H1 (cell line): ENCODE measurements at regions not wholly inside any gene's neighbourhood (a gene's known extent, or its start where the extent isn't known, plus 50 kb on each side); places are given as distances from the start of the nearest gene placed in this dataset.

ENCODE experiments used
- BRCA1 ChIP-seq: IDR thresholded peaks from 2 replicates; pipeline ENCODE4 v1.6.1; 2012; ENCODE audit warnings: low read depth, low read length, improper control_type of control experiment
- CHD7 ChIP-seq: fragments of 300-600 bp; sonication (generic); IDR thresholded peaks from 2 replicates; pipeline ENCODE4 v1.7.1; 2012; ENCODE audit warnings: low read length, moderate library complexity, mild to moderate bottlenecking, inconsistent platforms; ENCODE audit not compliant: insufficient replicate concordance
- CREB1 ChIP-seq: IDR thresholded peaks from 2 replicates; pipeline ENCODE4 v1.6.1; 2012; ENCODE audit warnings: inconsistent platforms
- KDM4A ChIP-seq: IDR thresholded peaks from one replicate; pipeline ENCODE4 v1.7.1; 2012; ENCODE audit warnings: low read depth, mild to moderate bottlenecking, moderate library complexity, low read length, inconsistent platforms; ENCODE audit not compliant: severe bottlenecking
- KDM5A ChIP-seq: fragments of 200-600 bp; IDR thresholded peaks from 2 replicates; pipeline ENCODE4 v1.7.1; 2012; ENCODE audit warnings: mild to moderate bottlenecking, low read length, inconsistent platforms, mixed read lengths
- RFX5 ChIP-seq: IDR thresholded peaks from 2 replicates; pipeline ENCODE4 v1.6.1; 2011; ENCODE audit warnings: low read depth, low read length, improper control_type of control experiment, borderline replicate concordance
- SAP30 ChIP-seq: fragments of 300-600 bp; sonication (generic); IDR thresholded peaks from 2 replicates; pipeline ENCODE4 v1.7.1; 2012; ENCODE audit warnings: low read length, moderate library complexity, mild to moderate bottlenecking, inconsistent platforms; ENCODE audit not compliant: insufficient read depth, insufficient replicate concordance
- SP2 ChIP-seq: IDR thresholded peaks from 2 replicates; pipeline ENCODE4 v1.6.1; 2012; ENCODE audit warnings: mild to moderate bottlenecking, low read length, inconsistent platforms
- TF ChIP-seq, protein P1 (sequence below): IDR thresholded peaks from 2 replicates; pipeline ENCODE4 v1.6.1; 2012; ENCODE audit warnings: low read length, inconsistent platforms

DNA sequence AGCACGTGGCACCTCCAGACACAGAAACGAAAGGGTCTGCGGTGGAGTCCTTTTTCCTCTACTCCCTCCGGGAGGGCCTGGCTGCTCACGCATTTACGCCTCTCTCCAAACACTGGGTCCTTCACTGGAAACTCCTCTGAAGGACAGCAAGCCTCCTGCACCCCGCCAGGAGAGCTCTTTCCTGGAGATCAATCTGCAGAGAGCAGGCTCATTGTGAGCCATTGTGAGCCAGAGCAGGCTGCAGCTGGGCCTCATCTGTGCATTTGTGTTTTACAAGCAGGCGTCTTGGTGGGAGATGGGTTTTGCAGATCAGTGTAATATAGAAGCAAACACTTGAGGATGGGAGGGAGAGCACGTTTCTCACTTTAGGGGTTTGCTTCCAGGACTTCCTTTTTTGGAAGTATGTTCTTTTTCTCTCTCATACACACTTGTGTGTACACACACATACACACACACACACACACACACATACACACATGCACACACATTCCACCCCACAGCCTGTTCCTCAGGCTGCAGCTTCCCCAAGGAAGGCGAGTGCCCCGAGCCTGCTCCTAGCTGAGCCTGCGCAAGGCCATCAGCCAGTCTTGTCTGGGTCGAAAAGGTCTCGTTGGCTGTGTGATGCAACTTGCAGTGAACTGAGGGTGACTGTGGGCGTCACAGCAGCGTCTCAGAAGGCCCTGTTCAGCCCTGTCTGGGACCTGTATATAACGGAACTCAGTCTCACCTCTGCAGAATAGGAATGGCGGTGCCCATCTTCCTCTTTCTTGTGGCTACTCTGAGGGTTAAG is 163.5 kb downstream of the GLI2 start (continued):
- TF ChIP-seq CHD7, result no peak
- no peak for TF ChIP-seq SAP30
- TF ChIP-seq RFX5, result no peak
- TF ChIP-seq, protein P1, sequence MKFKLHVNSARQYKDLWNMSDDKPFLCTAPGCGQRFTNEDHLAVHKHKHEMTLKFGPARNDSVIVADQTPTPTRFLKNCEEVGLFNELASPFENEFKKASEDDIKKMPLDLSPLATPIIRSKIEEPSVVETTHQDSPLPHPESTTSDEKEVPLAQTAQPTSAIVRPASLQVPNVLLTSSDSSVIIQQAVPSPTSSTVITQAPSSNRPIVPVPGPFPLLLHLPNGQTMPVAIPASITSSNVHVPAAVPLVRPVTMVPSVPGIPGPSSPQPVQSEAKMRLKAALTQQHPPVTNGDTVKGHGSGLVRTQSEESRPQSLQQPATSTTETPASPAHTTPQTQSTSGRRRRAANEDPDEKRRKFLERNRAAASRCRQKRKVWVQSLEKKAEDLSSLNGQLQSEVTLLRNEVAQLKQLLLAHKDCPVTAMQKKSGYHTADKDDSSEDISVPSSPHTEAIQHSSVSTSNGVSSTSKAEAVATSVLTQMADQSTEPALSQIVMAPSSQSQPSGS, result no peak
- TF ChIP-seq BRCA1, result no peak
- TF ChIP-seq CREB1, result no peak
- TF ChIP-seq KDM4A, result no peak
- TF ChIP-seq KDM5A, result no peak
- TF ChIP-seq SP2, result no peak
